Fibroblast of villous mesenchyme (primary cell): ENCODE measurements at regions not wholly inside any gene's neighbourhood (a gene's known extent, or its start where the extent isn't known, plus 50 kb on each side); places are given as distances from the start of the nearest gene placed in this dataset.
A peak's percentile ranks its signal among the peaks of the same experiment; 100 is the strongest.

Experiments
- DNase-seq: peaks from one replicate; pipeline ENCODE4 v3.0.0-alpha.2; 2010; ENCODE audit warnings: low read depth
- H3K4me3 ChIP-seq: 2 replicates; pipeline ENCODE4 v1.5.1; 2011; ENCODE audit warnings: low read depth, mild to moderate bottlenecking, low read length
- CTCF ChIP-seq: IDR thresholded peaks from 2 replicates; pipeline ENCODE4 v1.5.1; 2012; ENCODE audit warnings: low read depth, mild to moderate bottlenecking, low read length; ENCODE audit not compliant: insufficient read depth

- DNase-seq = no peak
- no peak for TF ChIP-seq CTCF
Observed at GRCh38 chr4:11496351-11496829, 67.7 kb upstream of the HS3ST1 start.

GRCh38 chr4:11495818-11496217 lies 67.1 kb upstream of the HS3ST1 start:
- DNase-seq = no peak
- TF ChIP-seq CTCF = no peak
- H3K4me3 ChIP-seq = no peak overlapping the region

More at GRCh38 chr4:11496351-11496829, 67.7 kb upstream of the HS3ST1 start:
- H3K4me3 ChIP-seq = no peak overlapping the region

- DNase-seq = peak; percentile 48
- no peak overlapping the region for H3K4me3 ChIP-seq
- TF ChIP-seq CTCF = no peak
Observed at GRCh38 chr4:11495291-11495690, 66.6 kb upstream of the HS3ST1 start.

GRCh38 chr4:11494232-11494631 lies 65.5 kb upstream of the HS3ST1 start:
- no peak overlapping the region for H3K4me3 ChIP-seq
- DNase-seq = no peak
- no peak for TF ChIP-seq CTCF

- no peak for DNase-seq
- no peak for TF ChIP-seq CTCF
- no peak overlapping the region for H3K4me3 ChIP-seq
Observed at GRCh38 chr4:11489453-11490083, 60.9 kb upstream of the HS3ST1 start.

- H3K4me3 ChIP-seq = no peak overlapping the region
- TF ChIP-seq CTCF = no peak
- DNase-seq = no peak
Observed at GRCh38 chr4:11488657-11489452, 60.2 kb upstream of the HS3ST1 start.
